CD4-positive, alpha-beta T cell treated with Interleukin-15 for 1 hour (primary cell): ENCODE measurements at regions not wholly inside any gene's neighbourhood (a gene's known extent, or its start where the extent isn't known, plus 50 kb on each side); places are given as distances from the start of the nearest gene placed in this dataset.
"Not testable (repeated sequence)": the region's sequence is repeated elsewhere in the genome, so short reads cannot be mapped to it uniquely, and the experiment has no call there.

Experiments
- DNase-seq: peaks from one replicate; pipeline ENCODE4 v3.0.0-alpha.2; 2020

DNA sequence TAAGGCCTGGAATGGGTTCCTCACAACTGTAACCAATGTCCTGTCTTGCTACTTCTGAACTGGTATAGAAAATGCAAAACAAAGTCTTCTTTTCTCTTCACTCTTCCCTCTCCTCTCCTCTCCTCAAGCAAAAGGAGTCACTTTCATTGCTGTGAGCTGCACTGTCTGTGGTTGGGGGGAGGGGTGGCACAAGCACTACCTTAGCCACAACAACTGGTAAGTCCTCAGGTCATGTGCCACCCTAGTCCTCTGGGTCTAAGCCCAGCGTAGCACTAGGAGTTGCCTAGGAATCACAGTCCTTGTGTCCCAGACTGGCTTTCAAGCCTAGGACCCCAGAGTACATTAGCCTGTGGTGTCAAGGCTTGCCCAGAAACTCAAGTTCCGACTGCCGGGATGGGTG is 859.3 kb upstream of the AMOT start:
- no peak for DNase-seq

- DNase-seq: no peak
Measured at GRCh38 chrX:113675278-113675677, 834.6 kb upstream of the AMOT start.

DNA sequence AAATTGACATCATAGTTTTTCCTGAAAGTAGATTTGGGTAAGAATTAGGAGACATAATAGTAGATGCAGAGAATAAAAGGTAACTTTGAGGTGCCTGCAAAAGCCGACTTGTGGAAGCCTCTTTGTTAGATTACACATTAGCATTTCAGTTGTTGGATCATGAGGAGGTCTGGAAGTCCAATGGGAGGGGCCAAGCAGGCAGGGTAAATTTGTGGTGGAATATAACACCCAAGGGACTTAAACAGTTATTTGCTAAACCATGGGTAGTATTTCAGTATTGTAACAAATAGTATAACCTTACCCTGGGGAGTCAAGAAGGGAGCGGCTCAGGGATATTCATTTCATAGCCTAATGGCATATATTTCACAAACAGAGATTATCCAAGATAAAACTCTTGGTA is 810.7 kb upstream of the AMOT start:
- no peak for DNase-seq

GRCh38 chrX:113644426-113644825 is 803.8 kb upstream of the AMOT start:
- no peak for DNase-seq

GRCh38 chrX:113634565-113634964 is 793.9 kb upstream of the AMOT start:
- no peak for DNase-seq

DNA sequence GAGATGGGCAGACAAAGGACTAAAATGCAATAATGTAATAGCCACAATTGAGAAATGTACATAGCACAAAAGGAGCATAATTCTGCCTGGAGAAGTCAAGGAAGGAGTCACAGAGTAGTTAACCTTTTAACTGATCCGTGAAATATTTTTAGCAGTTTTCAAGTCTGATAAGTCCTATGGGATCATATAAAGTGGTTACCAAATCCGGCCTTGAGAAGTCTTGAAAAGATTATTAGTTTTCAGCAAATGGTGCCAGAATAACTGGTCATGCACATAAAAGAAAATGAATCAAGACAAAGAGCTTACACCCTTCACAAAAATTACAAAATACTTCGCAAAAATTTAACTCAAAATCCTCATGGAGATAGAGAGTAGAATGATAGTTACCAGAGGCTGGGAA is 788.7 kb upstream of the AMOT start:
- DNase-seq: no peak

DNA sequence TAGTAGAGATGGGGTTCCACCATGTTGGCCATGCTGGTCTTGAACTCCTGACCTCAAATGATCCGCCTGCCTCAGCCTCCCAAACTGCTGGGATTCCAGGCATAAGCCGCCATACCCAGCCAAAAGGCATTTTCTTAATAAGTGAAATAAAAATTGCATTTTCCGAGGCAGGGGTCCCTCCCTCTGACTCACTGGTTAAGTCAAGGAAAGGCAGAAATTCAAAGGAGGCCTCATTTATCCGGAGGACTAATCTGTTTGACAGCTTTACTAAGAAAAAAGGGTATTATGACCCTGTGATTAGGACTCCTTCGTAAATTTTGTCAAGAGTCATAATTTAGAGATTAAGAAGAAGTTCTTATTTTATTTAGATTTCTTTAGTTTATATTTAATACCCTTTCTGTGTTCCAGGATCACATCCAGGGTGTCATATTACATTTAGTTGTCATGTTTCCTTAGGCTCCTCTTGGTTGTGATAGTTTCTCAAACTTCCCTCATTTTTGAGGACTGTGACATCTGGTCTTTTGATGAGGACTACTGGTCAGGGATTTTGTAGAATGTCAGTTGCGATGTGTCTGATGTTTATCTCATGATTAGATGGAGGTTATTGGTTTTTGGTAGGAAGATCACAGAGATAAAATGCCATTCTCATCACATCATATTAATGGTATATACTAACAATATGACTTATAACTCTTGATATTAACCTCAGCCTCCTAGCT is 753.7 kb upstream of the AMOT start:
- DNase-seq: no peak

- no peak for DNase-seq
Measured at GRCh38 chrX:113586281-113586898, 745.8 kb upstream of the AMOT start.

DNA sequence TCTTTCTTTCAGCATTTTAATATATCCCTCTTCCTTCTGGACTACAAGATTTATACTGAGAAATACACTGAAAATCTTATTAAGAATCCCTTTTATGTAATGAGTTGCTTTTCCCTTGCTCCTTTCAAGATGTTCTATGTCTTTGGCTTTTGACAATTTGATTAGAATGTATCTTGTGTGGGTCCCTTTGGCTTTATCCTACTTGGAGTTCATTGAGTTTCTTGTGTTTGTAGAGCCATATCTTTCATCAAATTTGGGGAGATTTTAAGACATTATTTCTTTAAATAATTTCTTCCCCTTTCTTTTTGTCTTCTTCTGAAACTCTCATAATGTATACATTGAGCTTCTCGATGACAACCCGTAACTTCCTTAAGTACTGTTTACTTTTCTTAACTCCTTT is 739.9 kb upstream of the AMOT start:
- no peak for DNase-seq

DNA sequence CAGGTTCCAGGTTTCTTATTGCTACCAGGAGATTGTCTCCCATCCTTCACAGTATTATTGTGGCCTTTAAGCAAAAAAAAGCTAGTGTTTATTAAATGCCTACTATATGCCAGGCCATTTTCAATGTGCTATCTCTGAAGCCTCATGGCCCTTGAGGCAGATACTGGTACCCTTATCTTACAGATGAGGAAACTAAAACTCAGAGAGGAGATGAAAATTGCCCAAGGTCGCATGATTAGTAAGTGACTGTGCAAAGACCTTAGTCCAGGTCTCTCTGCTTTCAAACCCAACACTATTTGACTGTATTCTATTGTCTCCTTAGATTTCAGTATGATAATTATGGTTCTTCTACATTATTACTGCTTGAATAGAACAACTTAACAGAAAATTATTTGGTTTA is 717.9 kb upstream of the AMOT start:
- no peak for DNase-seq

DNA sequence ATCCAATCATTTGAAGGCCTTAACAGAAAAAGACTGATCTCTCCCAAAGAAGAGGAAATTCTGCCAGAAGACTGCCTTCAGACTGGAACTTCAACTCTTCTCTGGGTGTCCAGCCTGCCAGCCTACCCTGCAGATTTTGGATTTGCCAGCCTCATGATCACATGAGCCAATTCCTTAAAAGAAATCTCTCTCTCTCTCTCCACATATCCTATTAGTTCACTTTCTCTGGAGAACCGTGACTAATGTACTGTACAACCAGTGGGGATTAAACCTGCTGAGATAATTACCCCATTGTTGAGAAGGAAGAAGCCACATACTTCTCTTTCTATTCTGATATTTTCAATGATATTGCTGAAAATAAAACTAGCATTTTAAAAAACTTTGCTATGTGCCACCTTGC is 711.3 kb upstream of the AMOT start:
- no peak for DNase-seq

DNA sequence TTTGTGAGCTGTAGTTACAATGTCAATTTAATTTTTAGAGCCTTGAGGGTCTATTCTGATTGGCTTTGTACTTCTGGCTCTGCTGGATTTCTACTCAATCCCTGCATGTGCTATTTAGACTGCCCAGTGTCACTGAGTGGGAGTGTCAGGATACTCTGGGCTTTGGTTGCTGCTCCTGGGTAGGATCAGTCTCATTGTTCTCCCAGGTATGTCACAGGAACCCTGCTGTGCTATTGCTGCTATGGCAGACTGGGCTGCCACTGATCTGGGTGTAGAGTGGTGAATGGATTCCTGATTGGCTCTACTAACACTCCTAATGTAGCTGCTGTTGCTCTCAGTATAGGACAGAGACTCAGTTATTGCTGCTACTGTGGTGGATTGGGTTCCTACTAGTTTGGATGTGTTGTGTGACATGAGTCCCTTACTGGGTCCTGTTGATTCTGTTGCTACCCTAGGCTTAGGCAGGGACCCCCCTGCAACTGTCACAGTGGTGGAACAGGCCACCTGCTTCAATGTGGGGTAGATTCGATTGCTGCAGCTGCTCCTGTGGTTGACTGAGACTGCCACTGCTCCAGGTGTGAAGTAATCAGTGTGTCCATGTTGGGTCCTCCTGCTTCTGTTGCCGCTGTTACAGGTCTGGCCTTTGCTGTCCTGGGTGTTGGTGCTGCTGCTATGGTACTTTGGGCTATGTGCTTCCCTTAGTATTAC is 707.8 kb upstream of the AMOT start:
- no peak for DNase-seq

DNA sequence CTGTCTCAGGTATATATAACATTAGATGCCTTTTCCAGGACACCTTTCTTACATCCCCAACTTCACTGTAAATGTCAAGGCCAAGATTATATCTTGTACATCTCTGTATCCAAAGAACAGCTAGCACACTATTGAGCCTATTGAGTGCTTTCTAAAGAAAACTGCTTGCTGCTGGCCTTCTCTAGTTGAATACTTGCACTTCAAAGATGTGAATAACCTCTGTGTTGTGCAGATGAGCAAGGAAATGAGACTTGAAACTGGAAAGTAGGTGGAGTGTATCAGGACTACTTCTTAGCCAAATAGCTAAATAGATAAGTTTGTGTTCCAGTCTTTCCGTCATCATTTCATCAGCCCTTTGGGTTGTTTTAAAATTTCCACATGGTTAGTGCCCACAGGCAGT is 704.4 kb upstream of the AMOT start:
- DNase-seq: no peak

DNA sequence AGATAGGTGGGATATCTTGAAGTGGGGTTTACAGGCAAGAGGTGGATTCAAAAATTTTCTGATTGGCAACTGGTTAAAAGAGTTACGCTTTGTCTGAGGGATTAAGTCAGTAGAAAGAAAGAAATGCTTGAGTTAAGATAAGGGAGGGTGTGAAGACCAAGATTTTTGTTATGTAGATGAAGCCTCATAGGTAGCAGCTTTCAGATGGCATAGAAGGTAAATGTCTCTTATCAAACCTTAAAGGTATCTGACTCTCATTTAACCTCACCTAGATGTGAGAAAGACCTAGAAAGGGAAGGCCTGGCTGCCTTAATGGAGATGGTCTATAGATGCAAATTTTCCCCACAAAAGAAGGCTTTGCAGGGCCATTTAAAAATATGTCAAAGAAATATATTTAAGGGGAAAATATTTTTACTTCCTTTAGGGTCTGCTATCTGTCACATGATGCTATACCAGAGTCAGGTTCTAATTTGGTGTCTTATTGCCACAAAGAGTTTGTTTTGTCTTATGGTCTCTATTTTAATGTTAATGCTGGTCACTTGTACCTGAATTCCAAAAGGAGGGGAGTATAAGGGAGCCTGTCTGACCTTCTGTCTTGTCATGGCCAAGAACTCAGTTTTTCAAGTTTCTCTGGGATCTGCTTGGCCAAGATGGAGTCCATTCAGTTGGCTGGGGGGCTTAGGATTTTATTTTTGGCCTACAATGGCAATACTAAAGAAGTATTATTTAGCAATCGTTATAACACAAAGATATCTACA is 699.1 kb upstream of the AMOT start:
- no peak for DNase-seq

DNA sequence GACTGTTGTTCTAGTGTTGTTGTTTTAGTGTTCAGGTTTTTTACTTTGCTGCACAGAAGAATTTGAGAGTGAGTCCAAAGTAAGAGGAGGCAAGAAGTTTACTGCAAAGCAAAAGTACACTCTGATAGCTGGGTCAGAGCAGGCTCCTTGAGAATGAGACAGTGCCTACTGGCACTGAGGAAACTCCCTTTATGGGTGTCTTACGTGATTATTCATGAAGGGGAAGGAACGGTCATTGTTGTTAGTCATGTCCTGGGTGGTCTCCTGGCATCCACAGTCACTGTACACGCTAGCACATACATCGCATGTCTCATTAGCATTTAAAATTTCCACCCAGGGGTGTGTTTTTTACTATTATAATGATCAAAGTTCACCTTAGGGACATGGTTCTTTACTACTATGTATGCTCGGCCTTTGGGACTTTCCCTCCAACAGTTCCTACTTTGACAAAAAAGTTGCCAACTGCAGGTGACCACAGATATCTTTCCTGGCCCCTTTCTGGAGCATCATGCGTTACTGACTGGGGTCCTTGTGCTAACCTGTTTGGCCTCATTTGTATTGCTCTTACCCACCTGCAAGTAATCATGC is 688.9 kb upstream of the AMOT start:
- no peak for DNase-seq

DNA sequence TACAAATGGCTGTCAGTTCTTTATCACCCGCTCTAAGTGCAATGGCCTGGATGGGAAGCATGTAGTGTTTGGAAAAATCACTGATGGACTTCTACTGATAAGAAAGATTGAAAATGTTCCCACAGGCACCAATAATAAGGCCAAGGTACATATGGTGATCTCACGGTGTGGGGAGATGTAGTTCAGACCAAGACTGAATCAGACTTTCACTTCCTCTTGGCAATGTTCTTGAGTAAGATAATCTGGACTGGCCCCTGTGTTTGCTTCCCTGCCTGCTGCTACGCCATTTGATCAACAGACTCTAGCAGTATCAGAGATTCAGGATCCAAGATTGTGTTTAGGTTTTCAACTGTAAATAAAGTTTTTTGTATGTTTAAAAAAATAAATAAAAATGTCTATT is 682.2 kb upstream of the AMOT start:
- no peak for DNase-seq

- no peak for DNase-seq
Measured at GRCh38 chrX:113514906-113515305, 674.3 kb upstream of the AMOT start.

GRCh38 chrX:113512700-113513395 is 672.2 kb upstream of the AMOT start:
- no peak for DNase-seq

GRCh38 chrX:113510586-113510985 is 670.0 kb upstream of the AMOT start:
- DNase-seq: no peak

- DNase-seq: no peak
Measured at GRCh38 chrX:113492895-113493294, 652.3 kb upstream of the AMOT start.

GRCh38 chrX:113473418-113473817 is 632.8 kb upstream of the AMOT start:
- no peak for DNase-seq

DNA sequence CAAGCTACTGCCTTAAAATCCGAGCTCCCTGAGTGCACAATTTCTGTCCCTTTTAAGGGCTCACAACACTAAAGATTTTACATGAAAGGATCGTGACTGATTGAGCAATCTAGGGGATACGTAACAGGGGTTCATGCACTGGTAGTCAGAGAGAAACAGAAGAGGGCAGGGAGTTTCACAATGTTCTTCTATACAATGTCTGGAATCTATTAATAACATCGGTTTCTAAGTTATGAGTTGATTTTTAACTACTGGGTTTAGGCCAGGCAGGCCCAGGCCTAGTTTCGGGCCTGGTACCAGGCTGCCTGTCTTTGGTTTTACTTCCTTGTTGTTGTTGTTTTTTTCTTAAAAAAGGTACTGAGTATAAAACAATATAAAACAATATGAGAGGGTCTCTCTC is 632.4 kb upstream of the AMOT start:
- not testable (repeated sequence) for DNase-seq

DNA sequence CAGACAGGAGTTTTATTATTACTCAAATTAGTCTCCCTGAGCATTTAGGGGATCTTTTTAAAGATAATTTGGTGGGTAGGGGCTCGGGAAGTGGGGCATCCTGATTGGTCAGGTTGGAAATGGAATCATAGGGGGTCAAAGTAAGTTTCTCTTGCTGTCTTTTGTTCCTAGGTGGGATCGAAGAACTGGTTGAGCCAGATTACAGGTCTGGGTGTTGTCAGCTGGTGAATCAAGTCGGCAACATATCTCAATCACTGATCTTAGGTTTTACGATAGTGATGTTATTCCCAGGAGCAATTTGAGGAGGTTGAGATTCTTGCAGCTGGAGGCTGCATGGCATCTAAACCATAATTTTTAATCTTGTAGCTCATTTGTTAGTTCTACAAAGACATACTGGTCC is 629.5 kb upstream of the AMOT start:
- DNase-seq: no peak
